Sigmoid colon (tissue), 6 donors: ENCODE measurements at regions not wholly inside any gene's neighbourhood (a gene's known extent, or its start where the extent isn't known, plus 50 kb on each side); places are given as distances from the start of the nearest gene placed in this dataset.

Experiments used
- DNase-seq: peaks from one replicate; pipeline ENCODE4 v3.0.0-alpha.2; 2019
- H3K27ac ChIP-seq, 4 donors: fragments of 200-600 bp; sonication (generic); one replicate each; pipeline ENCODE4 v1.5.1; 2016 to 2019; ENCODE audit warnings: mild to moderate bottlenecking in 1 of 4
- H3K27me3 ChIP-seq, 3 donors: fragments of 200-600 bp; sonication (generic); one replicate each; pipeline ENCODE4 v1.5.1; 2019; ENCODE audit warnings: mild to moderate bottlenecking in 1 of 3
- H3K36me3 ChIP-seq, 4 donors: fragments of 200-600 bp; sonication (generic); one replicate each; pipeline ENCODE4 v1.5.1; 2016 to 2019
- H3K4me1 ChIP-seq, 4 donors: fragments of 200-600 bp; sonication (generic); one replicate each; pipeline ENCODE4 v1.5.1; 2017 to 2019
- H3K4me3 ChIP-seq, 4 donors: fragments of 200-600 bp; sonication (generic); one replicate each; pipeline ENCODE4 v1.5.1; 2017 to 2019; ENCODE audit warnings: mild to moderate bottlenecking in 2 of 4, moderate library complexity in 1 of 4
- H3K9me3 ChIP-seq, 4 donors: fragments of 200-600 bp in 3 of 4; sonication (generic) in 3 of 4; one replicate each; pipeline versions ENCODE4 v1.5.1 to v1.6.1; 2013 to 2019
- EP300 ChIP-seq, 4 donors: sonication (generic); formaldehyde crosslinking; IDR thresholded peaks; one replicate each; pipeline ENCODE4 v1.6.1; 2017; ENCODE audit warnings: antibody characterized with exemption in 4 of 4
- POLR2A ChIP-seq, 2 donors: fragments of 450-650 bp; IDR thresholded peaks; one replicate each; pipeline ENCODE4 v1.6.1; 2016; ENCODE audit warnings: antibody characterized with exemption in 2 of 2, mild to moderate bottlenecking in 2 of 2, moderate library complexity in 2 of 2
- POLR2AphosphoS5 ChIP-seq, 4 donors: sonication (generic); formaldehyde crosslinking; IDR thresholded peaks; one replicate each; pipeline ENCODE4 v1.6.1; 2017; ENCODE audit warnings: antibody characterized with exemption in 4 of 4
- WGBS, 2 donors: extraction: QIAGEN DNeasy Blood & Tissue Kit; methylation state at CpG; one replicate each; pipeline ENCODE4 v1.1.7; 2013; 5-methylcytosine and 5-hydroxymethylcytosine counted together
- intact Hi-C: fragments of 100-400 bp; cut with DNase I; formaldehyde crosslinking; loops from one replicate; pipeline ENCODE4 v1.15.1; 2023
- TF ChIP-seq, protein P1 (sequence below), 4 experiments: fragments of 450-650 bp in 3 of 4; fragments of 200-600 bp in 1 of 4; IDR thresholded peaks; one replicate each; pipeline ENCODE4 v1.5.1; 2016 to 2019; ENCODE audit warnings: antibody characterized with exemption in 4 of 4, mild to moderate bottlenecking in 3 of 4, moderate library complexity in 2 of 4
- donor health status: healthy with polysubstance abuse.
- donor health status: healthy.

DNA sequence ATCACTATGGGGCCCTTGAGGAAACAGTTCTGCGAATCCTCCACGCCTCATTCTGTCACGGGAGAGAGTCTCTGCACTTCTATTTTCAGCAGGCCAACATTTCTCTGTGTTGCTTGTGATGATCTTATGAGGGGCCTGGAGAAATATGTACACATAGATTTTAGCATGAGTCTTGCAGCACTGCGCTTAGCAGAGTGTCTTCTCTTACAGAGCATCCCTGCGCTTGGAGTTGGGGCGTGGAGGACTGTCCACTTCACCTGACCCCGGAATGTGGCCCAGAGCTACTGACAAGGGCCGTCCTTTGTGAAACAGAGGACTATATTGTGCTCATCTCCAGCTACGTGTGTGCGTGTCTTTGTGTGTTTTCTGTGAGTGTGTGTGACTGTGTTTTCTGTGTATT is 428.2 kb upstream of the IRX4 start:
- Histone ChIP-seq H3K27me3 (no peaks in the 10 kb centered on the region), H3K9me3 (peaks cover 0 to 8% (median 3%) of the 10 kb centered on the region in 4 donors), H3K27ac (no peak overlapping the region), H3K4me1 (no peaks in the 10 kb centered on the region), H3K4me3 (no peak overlapping the region), H3K36me3 (no peaks in the 10 kb centered on the region)
- intact Hi-C loops: no loop called here
- no peak for DNase-seq
- TF ChIP-seq EP300 (IDR thresholded peaks at IDR 0.05) (no peak), POLR2AphosphoS5 (IDR thresholded peaks at IDR 0.05) (no peak), POLR2A (IDR thresholded peaks at IDR 0.05) (no peak)
- TF ChIP-seq, protein P1, sequence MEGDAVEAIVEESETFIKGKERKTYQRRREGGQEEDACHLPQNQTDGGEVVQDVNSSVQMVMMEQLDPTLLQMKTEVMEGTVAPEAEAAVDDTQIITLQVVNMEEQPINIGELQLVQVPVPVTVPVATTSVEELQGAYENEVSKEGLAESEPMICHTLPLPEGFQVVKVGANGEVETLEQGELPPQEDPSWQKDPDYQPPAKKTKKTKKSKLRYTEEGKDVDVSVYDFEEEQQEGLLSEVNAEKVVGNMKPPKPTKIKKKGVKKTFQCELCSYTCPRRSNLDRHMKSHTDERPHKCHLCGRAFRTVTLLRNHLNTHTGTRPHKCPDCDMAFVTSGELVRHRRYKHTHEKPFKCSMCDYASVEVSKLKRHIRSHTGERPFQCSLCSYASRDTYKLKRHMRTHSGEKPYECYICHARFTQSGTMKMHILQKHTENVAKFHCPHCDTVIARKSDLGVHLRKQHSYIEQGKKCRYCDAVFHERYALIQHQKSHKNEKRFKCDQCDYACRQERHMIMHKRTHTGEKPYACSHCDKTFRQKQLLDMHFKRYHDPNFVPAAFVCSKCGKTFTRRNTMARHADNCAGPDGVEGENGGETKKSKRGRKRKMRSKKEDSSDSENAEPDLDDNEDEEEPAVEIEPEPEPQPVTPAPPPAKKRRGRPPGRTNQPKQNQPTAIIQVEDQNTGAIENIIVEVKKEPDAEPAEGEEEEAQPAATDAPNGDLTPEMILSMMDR (IDR thresholded peaks at IDR 0.05): no peak
- WGBS, 2 donors: 88 to 91% methylated on average over 10 of the region's 10 CpGs

DNA sequence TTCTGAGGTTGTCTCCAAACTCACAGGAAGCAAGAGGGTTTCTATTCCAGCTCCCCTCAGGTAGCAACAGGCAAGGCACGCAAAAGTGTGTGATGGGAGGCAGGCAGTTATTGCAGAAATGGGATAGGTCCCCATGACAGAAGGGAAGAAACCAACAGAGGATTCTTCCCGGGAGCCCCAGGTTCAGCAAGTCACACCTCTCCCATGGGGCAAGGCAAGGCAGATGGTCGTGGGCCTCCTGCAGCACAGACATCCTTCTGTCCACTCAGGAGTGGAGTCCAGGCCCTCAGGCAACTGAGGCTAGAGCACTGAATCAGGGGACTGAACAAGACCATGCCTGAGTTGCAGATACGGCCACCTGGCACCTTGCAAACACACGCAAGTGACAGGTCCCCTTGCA is 424.9 kb upstream of the IRX4 start:
- Histone ChIP-seq H3K4me3 (no peak overlapping the region), H3K4me1 (no peaks in the 10 kb centered on the region), H3K27me3 (no peaks in the 10 kb centered on the region), H3K9me3 (no peaks in the 10 kb centered on the region), H3K27ac (no peak overlapping the region), H3K36me3 (no peaks in the 10 kb centered on the region)
- DNase-seq: no peak
- TF ChIP-seq POLR2A (IDR thresholded peaks at IDR 0.05) (no peak), POLR2AphosphoS5 (IDR thresholded peaks at IDR 0.05) (no peak), EP300 (IDR thresholded peaks at IDR 0.05) (no peak)
- TF ChIP-seq, protein P1 (IDR thresholded peaks at IDR 0.05): no peak
- intact Hi-C loops: no loop called here
- 87 to 89% methylated on average over 5 of the region's 5 CpGs for WGBS, 2 donors

DNA sequence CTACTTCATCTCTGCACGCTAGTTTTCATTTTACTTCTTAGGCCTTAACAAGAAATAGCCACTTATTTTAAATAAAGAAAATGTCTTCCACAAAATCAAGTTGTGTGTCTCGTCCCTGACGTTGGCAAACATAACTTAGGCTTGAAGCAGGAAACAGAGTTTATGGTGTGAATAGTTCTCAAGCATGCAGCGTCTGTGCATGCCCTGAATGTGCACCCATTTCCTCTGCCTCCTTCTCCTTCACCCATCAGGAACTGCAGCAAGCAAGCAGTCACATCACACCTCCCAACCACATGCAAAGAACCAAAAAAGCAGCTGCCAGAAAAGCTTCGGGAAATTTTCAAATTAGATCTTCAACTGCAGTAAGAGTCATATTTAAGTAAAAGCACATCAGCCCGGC is 424.0 kb upstream of the IRX4 start:
- H3K9me3 ChIP-seq: no peaks in the 10 kb centered on the region
- intact Hi-C loops: no loop called here
- no peaks in the 10 kb centered on the region for H3K36me3 ChIP-seq
- H3K4me3 ChIP-seq: no peak overlapping the region
- H3K4me1 ChIP-seq: no peaks in the 10 kb centered on the region
- DNase-seq: no peak
- TF ChIP-seq POLR2A (IDR thresholded peaks at IDR 0.05) (no peak), EP300 (IDR thresholded peaks at IDR 0.05) (no peak), POLR2AphosphoS5 (IDR thresholded peaks at IDR 0.05) (no peak)
- TF ChIP-seq, protein P1 (IDR thresholded peaks at IDR 0.05): no peak
- no peak overlapping the region for H3K27ac ChIP-seq
- H3K27me3 ChIP-seq: no peaks in the 10 kb centered on the region
- 64 to 72% methylated on average over 6 of the region's 6 CpGs for WGBS, 2 donors

DNA sequence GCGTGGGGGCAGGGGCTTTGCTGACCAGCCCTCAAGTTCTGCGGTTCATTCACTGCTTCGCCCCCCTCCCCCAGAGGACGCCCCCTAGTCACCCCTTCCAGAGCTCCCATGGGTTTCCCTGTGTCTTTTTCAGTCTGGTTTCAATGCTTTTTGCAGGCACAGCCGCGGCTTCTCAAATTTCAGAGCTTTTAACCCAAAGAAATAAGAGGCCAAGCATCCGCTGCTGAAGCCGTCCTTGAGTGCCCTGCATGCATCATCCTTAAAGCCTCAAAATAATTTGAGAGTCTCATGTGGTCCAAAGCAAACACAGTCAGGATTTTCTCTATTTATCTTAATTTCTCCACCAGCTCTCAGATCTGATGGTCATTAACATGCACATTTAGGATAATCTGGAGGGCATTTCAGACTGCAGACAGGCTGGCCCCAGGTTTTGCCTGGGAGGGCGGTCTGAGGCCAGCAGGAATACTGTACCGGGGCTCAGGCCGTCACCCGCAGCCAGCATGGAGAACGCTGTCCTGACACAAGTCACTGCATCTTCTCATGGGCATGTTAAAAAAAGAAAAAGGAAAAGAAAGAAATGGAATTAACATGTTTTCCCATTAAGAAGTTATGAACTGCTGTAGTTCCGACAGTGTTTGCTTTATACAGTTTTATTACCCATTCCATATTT is 420.8 kb upstream of the IRX4 start:
- TF ChIP-seq POLR2A (IDR thresholded peaks at IDR 0.05) (no peak), POLR2AphosphoS5 (IDR thresholded peaks at IDR 0.05) (no peak), EP300 (IDR thresholded peaks at IDR 0.05) (no peak)
- TF ChIP-seq, protein P1 (IDR thresholded peaks at IDR 0.05): no peak
- Histone ChIP-seq H3K9me3 (no peaks in the 10 kb centered on the region), H3K27me3 (no peaks in the 10 kb centered on the region), H3K4me3 (no peak overlapping the region), H3K36me3 (no peaks in the 10 kb centered on the region), H3K27ac (no peak overlapping the region), H3K4me1 (no peaks in the 10 kb centered on the region)
- WGBS, 2 donors: 63 to 64% methylated on average over 14 of the region's 14 CpGs
- DNase-seq: no peak
- intact Hi-C loops: no loop called here

DNA sequence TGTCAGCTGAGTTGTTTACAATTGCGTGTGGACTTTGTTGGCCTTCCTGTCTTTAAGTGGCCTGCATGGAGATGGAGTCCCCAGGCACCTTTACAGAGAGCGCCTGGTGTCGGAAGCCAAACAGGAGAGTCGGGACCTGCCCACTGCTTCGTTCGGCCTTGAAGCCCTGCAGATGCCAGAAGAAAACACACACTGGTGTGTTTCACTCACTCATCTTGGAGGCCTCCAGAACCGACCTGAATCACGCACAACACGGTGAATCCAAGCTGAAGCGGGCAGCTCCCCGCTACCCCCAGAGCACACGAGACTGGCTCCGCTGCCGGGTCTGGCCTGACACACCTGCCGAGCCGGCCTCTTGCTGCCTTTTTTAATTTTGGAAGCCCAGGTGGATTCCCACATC is 419.4 kb upstream of the IRX4 start:
- intact Hi-C loops: no loop called here
- DNase-seq: no peak
- Histone ChIP-seq H3K27me3 (no peaks in the 10 kb centered on the region), H3K27ac (no peak overlapping the region), H3K4me3 (no peak overlapping the region), H3K9me3 (no peaks in the 10 kb centered on the region), H3K36me3 (no peaks in the 10 kb centered on the region), H3K4me1 (no peaks in the 10 kb centered on the region)
- TF ChIP-seq, protein P1 (IDR thresholded peaks at IDR 0.05): no peak
- TF ChIP-seq POLR2AphosphoS5 (IDR thresholded peaks at IDR 0.05): no peak
- TF ChIP-seq POLR2A (IDR thresholded peaks at IDR 0.05): no peak
- WGBS, 2 donors: 83 to 85% methylated on average over 16 of the region's 16 CpGs
